ENCODE measurements at regions not wholly inside any gene's neighbourhood (a gene's known extent, or its start where the extent isn't known, plus 50 kb on each side); places are given as distances from the start of the nearest gene placed in this dataset.

DNA sequence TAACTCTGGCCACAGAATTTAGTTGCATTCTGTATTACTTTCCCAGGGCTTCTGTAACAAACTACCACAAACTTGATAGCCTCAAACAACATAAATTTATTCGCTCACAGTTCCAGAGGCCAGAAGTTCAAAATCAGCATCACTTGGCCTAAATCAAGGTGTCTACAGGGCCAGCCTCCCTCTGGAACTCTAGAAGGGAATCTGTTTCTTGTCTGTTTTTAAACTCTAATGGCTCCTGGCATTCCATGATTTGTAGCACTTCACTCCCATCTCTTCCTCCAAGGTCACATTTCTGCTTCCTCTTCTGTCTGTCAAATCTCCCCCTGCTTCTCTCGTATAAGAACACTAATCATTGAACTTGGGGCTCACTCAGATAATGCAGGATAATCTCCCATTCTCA, 151.9 kb upstream of the ARPP21 start:
- no peak for DNase-seq (ENCODE audit: low read depth in 1 of 2, low spot score in 1 of 2)
- TF ChIP-seq SPI1 (IDR thresholded peaks at IDR 0.05; ENCODE audit: borderline replicate concordance, low read depth) (no peak), CTCF (IDR thresholded peaks at IDR 0.05; ENCODE audit: insufficient read depth, low read length) (no peak), POLR2AphosphoS5 (IDR thresholded peaks at IDR 0.05; ENCODE audit: low read depth) (no peak), GABPA (IDR thresholded peaks at IDR 0.05; ENCODE audit: low read depth) (no peak)
- H3K4me3 ChIP-seq (replicated peaks; ENCODE audit: insufficient read depth, low read length), result no peak overlapping the region
- no peaks in the 10 kb centered on the region for H3K27me3 ChIP-seq (ENCODE audit: insufficient read depth, poor library complexity, severe bottlenecking)
- H3K27ac ChIP-seq (replicated peaks), result no peak overlapping the region

DNA sequence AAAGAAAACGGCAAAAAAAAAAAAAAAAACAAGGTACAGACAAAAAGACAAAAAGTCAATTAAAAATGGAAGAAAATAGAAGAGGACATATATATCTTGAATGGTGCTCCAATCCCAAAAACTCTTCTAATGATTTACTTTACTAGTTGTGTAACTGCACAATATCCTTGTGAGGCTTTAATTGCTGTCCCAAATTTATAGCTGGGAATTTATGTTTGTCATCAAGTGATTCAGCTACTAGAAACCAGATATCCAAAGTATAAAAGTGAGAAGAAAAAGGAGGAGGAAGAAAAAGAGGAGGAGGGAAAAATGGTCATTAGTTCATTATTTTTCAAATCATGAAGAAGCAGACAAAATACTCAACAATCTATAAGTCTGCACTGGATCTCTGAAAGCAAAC, 150.8 kb upstream of the ARPP21 start:
- no peak for DNase-seq (ENCODE audit: low read depth in 1 of 2, low spot score in 1 of 2)
- Histone ChIP-seq H3K27ac (replicated peaks) (no peak overlapping the region), H3K27me3 (ENCODE audit: insufficient read depth, poor library complexity, severe bottlenecking) (no peaks in the 10 kb centered on the region), H3K4me3 (replicated peaks; ENCODE audit: insufficient read depth, low read length) (no peak overlapping the region)
- no peak for TF ChIP-seq REST (IDR thresholded peaks at IDR 0.05; ENCODE audit: insufficient replicate concordance, low read depth)
- no peak for TF ChIP-seq CTCF (IDR thresholded peaks at IDR 0.05; ENCODE audit: insufficient read depth, low read length)
- no peak for TF ChIP-seq GABPA (IDR thresholded peaks at IDR 0.05; ENCODE audit: low read depth)
- TF ChIP-seq POLR2AphosphoS5 (IDR thresholded peaks at IDR 0.05; ENCODE audit: low read depth), result no peak
- TF ChIP-seq SPI1 (IDR thresholded peaks at IDR 0.05; ENCODE audit: borderline replicate concordance, low read depth), result no peak

DNA sequence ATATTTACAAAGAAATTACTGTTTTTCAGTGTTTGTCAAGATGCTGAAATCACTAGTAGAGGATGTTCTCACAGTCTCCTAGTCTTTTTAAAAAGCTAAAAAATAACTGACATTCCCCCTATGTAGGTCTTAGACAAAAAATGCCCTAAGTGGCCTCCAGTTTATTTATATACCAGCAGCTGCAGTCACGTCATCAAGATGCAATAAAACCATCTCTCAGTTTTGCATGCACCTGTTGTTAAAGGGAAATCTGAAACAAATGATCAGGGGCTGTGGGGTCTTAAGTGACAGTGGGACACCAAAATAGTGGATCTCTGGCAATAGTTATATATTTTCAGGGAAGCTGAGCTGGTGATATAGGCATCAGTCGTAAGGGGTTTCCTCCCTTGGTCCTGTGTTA, 146.5 kb upstream of the ARPP21 start:
- H3K27ac ChIP-seq (replicated peaks), result no peak overlapping the region
- no peak for TF ChIP-seq SPI1 (IDR thresholded peaks at IDR 0.05; ENCODE audit: borderline replicate concordance, low read depth)
- no peak for TF ChIP-seq REST (IDR thresholded peaks at IDR 0.05; ENCODE audit: insufficient replicate concordance, low read depth)
- TF ChIP-seq POLR2AphosphoS5 (IDR thresholded peaks at IDR 0.05; ENCODE audit: low read depth), result no peak
- TF ChIP-seq CTCF (IDR thresholded peaks at IDR 0.05; ENCODE audit: insufficient read depth, low read length), result no peak
- no peak for TF ChIP-seq GABPA (IDR thresholded peaks at IDR 0.05; ENCODE audit: low read depth)
- DNase-seq (ENCODE audit: low read depth in 1 of 2, low spot score in 1 of 2), result no peak
- H3K4me3 ChIP-seq (replicated peaks; ENCODE audit: insufficient read depth, low read length), result no peak overlapping the region
- no peaks in the 10 kb centered on the region for H3K27me3 ChIP-seq (ENCODE audit: insufficient read depth, poor library complexity, severe bottlenecking)

DNA sequence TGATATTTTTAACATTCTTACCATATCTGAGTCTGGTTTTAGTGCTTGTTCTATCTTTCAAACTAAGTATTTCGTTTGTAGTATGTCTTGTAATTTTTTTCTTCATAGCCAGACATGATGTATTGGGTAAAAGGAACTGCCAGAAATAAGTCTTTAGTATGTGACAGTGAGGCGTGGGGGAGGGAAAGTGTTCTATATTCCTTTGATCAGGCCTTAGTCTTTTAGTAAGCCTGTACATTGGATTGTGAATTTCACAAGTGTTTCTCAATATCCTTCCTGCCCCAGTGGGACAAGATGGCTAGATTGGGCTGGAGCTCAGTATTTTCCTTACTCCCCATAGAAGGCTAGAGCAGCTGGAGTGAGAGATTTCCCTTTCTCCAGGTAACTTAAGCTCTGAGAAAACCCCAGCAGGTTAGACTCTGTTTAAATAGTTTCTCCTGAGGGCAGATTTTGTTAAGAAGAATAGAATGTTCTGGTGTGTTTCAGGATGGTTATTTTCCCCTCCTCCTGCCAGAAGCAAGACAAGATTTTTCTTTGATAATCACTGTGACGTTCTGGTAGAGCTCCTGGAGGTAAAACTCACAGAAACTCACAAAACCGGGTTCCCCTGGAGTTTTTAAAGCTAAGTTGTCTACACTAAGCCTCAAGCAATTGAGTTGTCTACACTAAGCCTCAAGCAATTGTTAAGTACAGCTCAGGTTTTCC, 140.7 kb upstream of the ARPP21 start:
- no peak for TF ChIP-seq CTCF (IDR thresholded peaks at IDR 0.05; ENCODE audit: insufficient read depth, low read length)
- no peak for TF ChIP-seq POLR2AphosphoS5 (IDR thresholded peaks at IDR 0.05; ENCODE audit: low read depth)
- TF ChIP-seq GABPA (IDR thresholded peaks at IDR 0.05; ENCODE audit: low read depth), result no peak
- TF ChIP-seq SPI1 (IDR thresholded peaks at IDR 0.05; ENCODE audit: borderline replicate concordance, low read depth), result no peak
- no peak for TF ChIP-seq REST (IDR thresholded peaks at IDR 0.05; ENCODE audit: insufficient replicate concordance, low read depth)
- H3K27ac ChIP-seq (replicated peaks), result no peak overlapping the region
- no peak for DNase-seq (ENCODE audit: low read depth in 1 of 2, low spot score in 1 of 2)
- H3K4me3 ChIP-seq (replicated peaks; ENCODE audit: insufficient read depth, low read length), result no peak overlapping the region
- H3K27me3 ChIP-seq (ENCODE audit: insufficient read depth, poor library complexity, severe bottlenecking), result no peaks in the 10 kb centered on the region

All from HL-60 (cell line).